ENCODE measurements at regions not wholly inside any gene's neighbourhood (a gene's known extent, or its start where the extent isn't known, plus 50 kb on each side); places are given as distances from the start of the nearest gene placed in this dataset.
"Not testable (repeated sequence)": the region's sequence is repeated elsewhere in the genome, so short reads cannot be mapped to it uniquely, and the experiment has no call there.

DNA sequence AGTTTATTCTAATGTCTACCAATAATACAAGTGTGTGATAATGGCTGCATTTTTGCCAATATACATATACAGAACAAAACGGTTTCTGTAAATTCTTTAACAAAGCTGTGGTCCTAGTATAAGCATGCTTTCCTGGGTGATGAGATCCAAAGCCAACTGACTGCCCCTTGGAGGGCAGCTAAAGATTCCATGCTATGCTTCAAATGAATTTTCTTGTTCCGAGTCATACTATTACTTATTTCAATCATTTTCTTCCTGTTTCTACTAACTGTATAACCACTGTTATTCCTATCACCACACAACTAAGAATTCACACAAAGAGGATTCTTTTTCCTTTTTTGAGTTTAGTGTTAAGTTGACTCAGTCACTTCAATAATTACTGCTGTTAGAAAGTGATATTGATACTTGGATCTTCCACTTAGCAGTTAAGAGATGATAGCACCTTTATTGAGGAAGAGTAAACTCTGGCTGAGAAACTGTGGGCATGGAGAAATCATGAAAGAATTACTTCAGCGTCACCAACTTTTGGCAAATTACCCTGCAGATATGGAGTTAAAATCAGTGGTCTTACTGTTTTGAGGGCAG, 197.5 kb downstream of the ARL4A start:
- DNase-seq (ENCODE audit: low spot score): no peak

DNA sequence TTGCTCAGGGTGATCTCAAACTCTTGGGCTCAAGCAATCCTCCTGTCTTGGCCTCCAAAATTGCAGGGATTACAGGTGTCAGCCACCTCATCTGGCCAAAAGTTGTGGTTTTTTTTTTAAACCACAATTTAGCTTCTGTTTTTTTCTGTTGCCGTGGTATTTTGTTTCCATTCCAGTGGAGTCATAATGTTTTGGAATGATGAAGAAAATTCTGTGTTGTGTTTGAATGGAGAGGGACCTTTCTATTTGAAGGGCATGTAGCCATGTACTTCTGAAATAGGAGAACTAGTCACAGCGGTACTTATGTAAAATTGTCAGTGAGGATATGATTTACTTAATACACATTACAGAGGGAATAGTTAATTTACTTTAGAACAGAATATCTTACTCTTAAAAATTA, 201.3 kb downstream of the ARL4A start:
- DNase-seq (ENCODE audit: low spot score): no peak

DNA sequence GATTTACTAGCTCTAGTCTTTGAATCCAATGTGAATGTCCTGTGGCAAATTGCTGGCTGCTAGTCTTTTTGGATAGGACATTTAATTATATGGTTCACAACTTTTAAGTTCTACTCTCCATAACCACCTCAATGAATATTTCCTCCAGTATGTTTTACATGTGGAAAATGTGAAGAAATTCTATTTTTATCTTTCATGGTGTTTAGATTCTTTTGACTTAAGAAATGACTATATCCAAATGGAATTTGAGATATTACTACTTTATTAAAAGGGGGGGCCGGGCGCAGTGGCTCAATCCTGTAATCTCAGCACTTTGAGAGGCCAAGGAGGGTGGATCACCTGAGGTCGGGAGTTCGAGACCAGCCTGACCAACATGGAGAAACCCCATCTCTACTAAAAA, 202.0 kb downstream of the ARL4A start:
- DNase-seq (ENCODE audit: low spot score): no peak

DNA sequence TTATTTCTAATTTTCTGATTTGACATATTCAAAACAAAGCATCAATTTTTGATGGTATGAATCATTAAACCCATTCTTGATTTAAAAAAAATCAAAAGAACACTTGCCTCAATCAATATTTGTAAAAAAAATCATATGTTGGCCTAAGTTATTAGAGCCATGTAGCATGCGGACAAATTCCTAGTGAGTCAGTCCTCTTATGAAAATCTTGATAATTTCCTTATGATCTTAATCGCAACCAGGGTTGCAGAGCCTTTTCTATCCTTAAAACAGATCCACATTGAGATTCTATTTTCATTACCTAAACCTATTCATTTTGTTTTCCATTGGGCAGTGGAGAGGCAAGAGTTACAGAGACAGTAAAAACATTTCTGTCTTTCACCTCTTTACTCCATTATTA, 203.2 kb downstream of the ARL4A start:
- DNase-seq (ENCODE audit: low spot score): no peak

DNA sequence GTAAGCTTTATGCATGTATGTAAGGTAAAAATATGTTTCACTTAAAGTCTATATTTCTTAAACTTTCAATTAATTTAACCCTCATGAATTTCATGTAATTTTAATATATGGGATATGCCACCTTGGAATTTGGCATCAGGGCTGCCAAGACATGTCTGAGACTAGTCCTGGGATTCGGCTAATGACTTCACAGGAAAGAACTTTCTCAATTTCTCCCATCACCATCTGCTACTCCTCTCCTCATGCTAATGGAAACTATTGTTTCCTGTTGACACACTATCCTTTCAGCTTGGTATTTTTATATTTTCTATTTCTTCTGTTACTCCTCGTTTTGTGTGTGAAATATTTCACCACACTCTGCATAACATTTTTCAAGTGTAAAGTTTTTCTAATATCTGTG, 205.9 kb downstream of the ARL4A start:
- no peak for DNase-seq (ENCODE audit: low spot score)

DNA sequence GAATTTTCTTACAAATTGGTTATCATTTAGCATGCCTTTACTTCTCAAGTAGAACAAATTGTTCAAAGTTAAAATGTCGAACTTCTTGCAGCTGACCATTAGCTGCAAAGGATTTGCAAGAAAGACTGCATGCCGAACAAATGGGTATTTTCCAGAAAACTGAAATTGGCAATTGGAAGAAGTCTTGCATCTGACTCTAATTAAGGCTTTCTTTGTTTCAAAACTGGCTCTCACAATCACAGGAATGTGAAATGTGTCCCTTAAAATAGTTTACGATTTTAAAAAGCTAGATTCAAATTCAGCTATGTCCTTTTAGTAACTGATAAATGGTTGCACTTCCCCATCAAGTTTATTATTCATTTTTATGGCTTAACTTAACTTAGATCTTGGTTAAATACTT, 207.9 kb downstream of the ARL4A start:
- no peak for DNase-seq (ENCODE audit: low spot score)

DNA sequence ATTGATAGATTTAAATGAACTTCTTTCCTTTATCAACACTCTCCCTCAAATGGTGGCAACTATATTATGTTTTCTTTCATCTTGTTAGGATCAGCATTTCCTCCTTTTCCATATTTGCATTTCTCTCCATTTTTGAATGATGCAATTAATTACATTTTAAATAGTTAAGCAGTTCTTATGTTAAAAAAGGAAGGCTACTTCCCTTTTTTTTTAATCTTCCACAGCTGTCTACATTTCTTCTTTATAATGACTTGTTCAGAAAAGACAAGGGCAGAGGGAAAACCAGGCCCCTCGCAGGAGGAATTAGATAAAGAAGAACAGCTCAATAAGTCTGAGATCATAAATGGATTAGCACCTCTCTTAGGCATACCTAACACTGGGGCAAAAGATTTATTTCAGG, 208.9 kb downstream of the ARL4A start:
- DNase-seq (ENCODE audit: low spot score): no peak

DNA sequence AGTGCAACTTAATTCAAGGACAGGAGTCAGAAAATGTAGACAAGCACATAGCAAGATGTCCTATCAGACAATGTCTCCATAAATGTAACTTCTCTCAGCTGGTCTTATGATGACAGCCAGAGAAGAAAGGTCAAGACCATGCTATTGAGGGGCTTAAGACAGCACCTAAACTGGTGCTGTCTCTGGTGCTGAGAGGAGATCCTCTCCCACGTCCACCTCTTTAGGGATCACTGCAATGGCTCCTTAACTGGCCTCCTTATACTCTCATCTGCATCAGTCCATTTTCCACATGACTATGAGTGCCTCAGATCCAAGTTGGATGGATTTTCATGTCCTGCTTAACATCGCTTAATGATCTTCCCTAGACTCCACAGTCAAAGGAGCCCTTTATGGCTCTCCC, 210.6 kb downstream of the ARL4A start:
- DNase-seq (ENCODE audit: low spot score): no peak

DNA sequence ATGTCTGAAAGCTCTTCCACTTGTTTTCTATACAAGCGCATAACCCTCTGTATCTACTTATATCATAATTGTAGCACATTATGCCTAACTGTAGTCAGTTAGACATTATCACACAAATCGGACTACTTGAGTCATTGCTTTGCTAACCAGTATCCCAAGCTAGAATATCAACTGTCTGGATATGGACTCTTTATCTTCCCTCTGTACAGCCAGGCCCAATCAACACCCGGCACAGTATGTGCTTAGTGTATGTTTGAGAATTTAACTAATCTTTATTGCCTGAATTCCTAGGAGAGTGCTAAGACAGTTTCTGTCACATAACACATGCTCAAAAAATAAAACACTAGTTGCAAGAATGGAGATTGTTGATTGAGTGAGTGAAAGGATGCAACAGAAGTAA, 211.2 kb downstream of the ARL4A start:
- no peak for DNase-seq (ENCODE audit: low spot score)

DNA sequence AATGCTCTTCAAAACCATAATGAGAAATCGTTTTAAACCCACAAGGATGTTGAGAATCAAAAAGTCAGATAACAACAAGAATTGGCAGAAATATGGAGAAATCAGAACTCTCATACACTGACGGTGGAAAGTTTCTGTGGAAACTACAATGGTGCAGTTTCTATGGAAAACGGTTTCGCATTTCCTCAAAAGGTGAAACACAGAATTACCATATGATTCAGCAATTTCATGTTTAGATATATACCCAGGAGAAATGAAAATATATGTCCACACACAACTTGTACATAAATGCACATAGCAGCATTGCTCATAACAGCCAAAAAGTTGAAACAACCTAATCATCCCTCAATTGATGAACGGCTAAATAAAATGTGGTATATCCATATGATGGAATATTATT, 218.2 kb downstream of the ARL4A start:
- no peak for DNase-seq (ENCODE audit: low spot score)

DNA sequence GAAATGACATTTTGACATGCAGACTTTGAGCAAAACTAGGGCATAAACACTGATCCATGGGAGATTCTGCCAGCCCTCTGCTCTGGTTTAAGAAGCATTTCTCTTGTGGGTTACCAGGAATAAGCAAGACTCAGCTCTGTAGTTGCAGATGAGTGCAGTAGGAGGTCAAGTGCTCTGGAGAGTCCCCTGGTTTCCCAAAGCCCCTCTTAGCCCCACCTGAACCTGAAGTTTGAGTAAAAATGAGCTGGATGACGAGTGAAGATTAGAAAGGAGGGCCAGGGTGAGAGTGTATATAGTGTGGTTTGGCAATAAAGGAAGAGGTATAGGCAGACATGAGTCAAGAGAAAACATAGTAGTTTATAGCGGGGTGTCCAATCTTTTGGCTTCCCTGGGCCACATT, 220.3 kb downstream of the ARL4A start:
- DNase-seq (ENCODE audit: low spot score): no peak

DNA sequence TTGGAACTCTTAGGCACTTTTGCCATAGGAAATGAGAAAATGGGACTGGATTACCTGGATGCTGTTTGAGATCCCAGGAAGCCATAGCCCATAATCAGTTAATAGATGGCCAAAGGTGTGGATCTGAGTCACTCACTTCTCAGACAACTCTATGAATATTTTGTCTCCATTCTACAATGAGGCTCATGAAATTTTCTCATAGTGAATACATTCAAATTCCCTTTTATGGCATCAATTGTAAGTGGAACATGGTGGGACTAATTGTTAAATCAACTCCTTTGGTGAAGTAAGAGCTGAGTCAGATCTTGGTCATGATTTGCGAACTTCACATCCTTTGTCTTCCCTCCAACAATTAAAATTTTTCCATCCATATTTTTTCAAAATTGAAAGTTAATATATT, 222.1 kb downstream of the ARL4A start:
- DNase-seq (ENCODE audit: low spot score): no peak

DNA sequence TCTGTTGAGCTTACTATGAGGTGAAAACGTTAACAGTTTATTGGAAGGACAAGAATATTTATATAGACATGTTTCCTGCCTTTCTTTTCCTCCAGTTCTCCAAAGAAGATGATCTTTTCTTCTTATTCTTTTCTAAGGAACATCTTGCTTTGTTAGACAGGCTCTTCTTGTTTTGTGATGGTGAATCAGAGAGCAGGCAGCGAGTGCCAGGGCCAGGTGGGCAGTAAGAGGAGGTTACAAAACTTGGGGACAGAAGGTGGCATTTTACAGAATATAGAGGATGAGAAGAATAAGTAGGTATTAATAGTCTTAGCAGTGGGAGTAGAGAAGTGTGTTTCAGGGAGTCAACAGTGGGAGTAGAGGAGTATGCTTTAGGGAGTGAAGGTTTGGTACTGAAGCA, 223.6 kb downstream of the ARL4A start:
- no peak for DNase-seq (ENCODE audit: low spot score)

DNA sequence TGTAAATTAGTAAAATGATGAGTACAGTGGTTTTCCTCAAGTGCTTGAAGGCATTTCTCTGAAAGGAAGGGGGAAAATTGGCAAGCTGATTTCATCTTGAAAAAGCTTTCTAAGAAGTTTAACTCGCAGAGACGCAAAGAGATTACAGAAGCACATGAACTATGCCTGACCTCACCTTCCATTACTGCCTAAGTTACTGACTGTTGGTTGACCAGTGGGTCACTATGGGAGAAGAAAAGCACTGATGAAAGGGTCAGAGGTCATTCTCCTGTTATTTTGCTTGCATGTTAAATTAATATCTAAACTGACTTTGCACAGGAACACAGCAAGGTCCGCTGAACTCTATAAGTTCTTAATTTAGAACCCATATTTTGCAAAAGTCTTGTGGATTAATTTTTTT, 225.6 kb downstream of the ARL4A start:
- DNase-seq (ENCODE audit: low spot score): no peak

DNA sequence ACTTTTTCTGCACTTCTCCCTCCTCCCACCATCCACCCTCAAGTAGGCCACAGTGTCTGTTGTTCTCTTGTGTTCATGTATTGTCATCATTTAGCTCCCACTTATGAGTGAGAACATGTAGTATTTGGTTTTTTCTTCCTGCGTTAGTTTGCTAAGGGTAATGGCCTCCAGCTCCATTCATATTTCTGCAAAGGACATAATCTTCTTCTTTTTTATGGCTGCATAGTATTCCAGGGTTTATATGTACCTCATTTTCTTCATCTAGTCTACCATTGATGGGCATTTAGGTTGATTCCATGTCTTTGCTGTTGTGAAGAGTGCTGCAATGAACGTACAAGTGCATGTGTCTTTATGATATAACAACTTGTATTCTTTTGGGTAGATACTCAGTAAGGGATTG, 230.4 kb downstream of the ARL4A start:
- DNase-seq (ENCODE audit: low spot score): no peak

DNA sequence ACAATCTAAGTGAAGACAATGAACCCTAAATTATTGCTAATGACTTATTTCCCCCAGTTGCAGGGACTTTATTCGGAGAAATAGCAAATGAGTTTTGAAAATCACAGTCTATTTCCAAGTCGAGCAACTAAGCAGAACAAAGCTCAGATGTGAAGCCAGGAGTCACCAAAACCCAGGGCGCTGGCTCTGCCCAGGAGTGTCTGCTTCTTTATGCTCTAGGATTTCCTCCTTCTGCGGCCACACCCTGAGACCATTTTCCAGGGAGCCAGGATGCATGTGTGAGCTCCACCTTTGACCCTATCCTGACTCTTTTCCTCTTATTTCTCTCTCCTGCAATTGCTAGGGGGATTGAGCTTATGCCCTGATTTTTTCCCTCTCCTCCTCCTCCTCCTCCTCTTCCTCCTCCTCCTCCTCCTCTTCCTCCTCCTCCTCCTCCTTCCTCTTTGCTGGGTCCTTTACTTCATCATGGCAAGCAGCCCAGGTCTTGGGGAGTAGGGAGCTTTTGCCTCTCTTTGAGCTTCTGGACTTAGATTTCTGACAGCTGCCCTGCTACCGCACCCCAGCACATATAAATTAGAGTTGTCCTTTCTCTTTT, 234.4 kb downstream of the ARL4A start:
- no peak for DNase-seq (ENCODE audit: low spot score)

DNA sequence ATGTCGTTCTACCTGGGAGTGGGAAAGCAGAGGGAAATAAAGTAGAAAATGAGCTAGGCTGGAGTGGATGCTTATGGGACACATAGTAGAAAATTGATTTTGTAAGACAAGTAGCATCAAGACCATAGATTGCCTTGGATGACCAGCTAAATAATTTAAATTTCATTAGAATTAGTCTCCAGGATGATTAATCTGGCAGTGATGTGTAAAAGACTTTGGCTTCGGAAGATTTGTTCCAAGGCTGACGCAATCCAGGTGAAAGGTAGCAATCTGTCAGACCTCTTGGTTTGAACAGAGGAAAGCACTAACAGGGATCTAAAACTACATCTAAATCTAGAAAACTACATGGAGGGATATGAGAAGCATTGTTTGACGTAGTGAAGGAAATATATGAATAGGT, 236.5 kb downstream of the ARL4A start:
- no peak for DNase-seq (ENCODE audit: low spot score)

DNA sequence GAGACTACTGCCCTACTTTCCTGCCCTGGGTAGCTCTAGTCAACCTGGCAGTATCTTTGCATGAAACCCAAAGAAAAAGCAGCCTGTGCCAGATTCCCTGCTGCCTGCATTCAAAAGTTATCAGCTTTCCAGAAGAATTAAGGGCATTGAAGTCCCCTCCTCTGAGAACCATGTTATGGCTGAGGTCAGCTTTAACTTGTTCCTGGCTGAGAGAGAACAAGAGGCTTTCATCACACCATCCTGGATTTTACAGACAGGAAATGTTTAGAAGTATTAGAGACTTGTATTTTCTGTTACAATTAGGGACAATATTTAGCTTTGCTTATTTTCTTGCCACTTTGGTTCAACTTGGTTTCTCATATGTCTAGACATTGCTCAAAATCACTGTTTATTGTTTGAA, 238.8 kb downstream of the ARL4A start:
- DNase-seq (ENCODE audit: low spot score): no peak

DNA sequence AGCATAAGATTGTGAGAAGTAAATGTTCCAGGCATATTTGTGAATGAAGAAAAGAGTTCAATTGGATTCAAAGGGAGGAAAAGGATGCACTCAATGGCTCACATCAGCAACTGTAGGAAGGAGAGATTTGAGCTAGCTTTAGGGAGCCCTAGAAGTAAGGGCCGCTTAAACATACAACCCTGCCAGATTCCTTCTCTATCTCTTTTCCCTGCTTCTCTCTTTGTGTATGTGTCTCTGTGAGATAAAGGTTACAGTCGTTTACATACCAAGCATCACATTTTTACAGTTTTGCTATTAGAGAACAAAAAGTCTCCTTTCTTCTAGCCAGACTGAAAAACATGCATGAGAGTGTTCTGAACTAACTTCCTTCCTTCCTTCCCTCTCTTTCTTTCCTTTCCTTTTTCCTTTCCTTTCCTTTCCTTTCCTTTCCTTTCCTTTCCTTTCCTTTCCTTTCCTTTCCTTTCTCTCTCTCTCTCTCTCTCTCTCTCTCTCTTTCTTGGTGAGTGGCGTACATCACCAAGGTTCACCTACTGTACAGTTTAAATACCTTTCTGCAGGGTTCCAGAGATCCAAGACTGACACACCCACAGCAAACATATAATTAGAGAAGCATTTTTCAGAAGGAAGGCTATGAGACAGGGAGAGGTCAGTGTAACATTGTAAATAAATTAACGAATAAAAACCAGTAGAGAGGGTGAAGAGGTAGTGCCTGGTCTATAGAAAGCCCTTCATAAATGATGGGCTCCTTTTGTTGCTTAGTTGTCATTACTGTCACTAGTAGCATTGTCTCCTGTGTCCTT, 240.4 kb downstream of the ARL4A start:
- no peak for DNase-seq (ENCODE audit: low spot score)

DNA sequence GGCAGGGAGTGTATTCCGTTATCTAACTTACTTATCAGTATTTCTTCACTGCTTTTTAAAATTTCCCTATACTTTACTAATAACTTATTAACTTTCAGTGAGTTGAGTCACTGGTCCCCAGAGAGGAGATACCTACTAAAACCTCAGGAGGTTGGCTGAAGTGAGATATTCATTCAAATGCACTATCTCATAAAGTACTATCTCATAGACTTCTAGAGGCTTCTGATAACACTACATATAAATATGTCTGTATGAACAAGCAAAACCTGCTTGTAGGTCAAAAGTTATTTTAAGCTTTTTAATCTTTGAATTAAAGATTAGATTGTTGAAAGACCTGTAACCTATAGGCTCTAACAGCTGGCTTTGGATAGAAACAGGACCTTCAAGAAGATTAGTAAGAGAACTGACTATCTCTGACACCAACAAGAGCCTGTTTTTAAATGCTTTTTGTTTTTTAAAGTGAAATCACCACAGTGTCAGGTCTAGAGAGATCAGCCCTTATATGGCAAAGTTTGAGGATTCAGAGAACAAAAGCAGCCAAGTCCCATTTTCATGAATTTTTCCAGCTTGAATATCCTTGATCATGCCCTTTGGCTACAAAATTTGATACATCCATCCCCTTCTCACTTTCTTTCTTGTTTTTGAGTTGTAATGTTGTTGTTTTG, 242.2 kb downstream of the ARL4A start:
- DNase-seq (ENCODE audit: low spot score): no peak

DNA sequence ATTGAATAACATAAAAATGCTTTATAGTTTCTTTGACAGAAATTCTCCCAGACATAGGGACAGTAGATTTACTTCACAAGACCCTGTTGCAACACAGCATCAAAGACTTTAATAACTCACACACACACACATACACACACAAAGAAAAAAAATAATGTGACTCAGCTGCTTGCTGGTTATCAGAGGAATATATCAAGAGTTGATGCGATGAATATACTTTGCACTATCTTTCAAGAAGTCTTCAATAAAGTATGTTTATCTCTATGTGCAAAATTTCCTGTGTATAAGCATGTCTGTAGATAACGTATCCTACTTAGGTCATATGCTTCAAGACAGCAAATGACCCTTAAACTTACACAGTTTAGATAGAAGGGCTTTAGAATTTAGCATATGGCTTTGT, 243.1 kb downstream of the ARL4A start:
- DNase-seq (ENCODE audit: low spot score): no peak

DNA sequence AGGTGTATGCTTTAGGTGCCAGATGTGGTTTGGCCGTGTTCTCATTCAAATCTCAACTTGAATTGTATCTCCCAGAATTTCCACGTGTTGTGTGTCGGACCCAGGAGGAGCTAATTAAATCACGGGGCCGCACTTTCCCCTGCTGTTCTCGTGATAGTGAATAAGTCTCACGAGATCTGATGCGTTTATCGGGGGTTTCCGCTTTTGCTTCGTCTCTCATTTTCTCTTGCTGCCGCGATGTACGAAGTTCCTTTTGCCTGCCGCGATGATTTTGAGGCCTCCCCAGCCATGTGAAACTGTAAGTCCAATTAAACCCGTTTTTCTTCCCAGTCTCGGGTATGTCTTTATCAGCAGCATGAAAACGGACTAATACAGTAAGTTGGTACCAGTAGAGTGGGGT, 244.0 kb downstream of the ARL4A start:
- DNase-seq (ENCODE audit: low spot score): not testable (repeated sequence)

DNA sequence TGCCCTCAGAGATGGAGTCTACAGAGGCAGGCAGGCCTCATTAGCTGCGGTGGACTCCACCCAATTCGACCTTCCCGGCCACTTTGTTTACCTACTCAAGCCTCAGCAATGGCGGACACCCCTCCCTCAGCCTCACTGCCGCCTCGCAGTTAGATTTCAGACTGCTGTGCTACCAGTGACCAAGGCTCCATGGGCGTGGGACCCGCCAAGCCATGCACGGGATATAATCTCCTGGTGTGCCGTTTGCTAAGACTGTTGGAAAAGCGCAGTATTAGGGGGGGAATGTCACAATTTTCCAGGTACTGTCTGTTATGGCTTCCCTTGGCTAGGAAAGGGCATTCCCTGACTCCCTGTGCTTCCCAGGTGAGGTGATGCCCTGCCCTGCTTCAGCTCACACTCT, 252.3 kb downstream of the ARL4A start:
- no peak for DNase-seq (ENCODE audit: low spot score)
